Thymus (tissue), 11 donors: ENCODE measurements at regions not wholly inside any gene's neighbourhood (a gene's known extent, or its start where the extent isn't known, plus 50 kb on each side); places are given as distances from the start of the nearest gene placed in this dataset.
"Not testable (repeated sequence)": the region's sequence is repeated elsewhere in the genome, so short reads cannot be mapped to it uniquely, and the experiment has no call there.

ENCODE experiments used
- DNase-seq, 9 donors: peaks; one replicate each; pipeline ENCODE4 v3.0.0-alpha.2; 2013; ENCODE audit warnings: low spot score in 9 of 9, low read depth in 6 of 9, missing footprints in 1 of 9
- H3K27ac ChIP-seq, 2 donors: one replicate each; pipeline ENCODE4 v1.5.1; 2013; ENCODE audit warnings: control low read depth in 1 of 2, low read depth in 1 of 2, low read length in 1 of 2, mild to moderate bottlenecking in 1 of 2, moderate library complexity in 1 of 2
- H3K27me3 ChIP-seq, 2 donors: one replicate each; pipeline ENCODE4 v1.5.1; 2013; ENCODE audit warnings: low read length in 1 of 2; ENCODE audit not compliant: control insufficient read depth in 2 of 2, insufficient read depth in 1 of 2
- H3K36me3 ChIP-seq, 2 donors: one replicate each; pipeline ENCODE4 v1.5.1; 2013; ENCODE audit warnings: low read length in 1 of 2, mild to moderate bottlenecking in 1 of 2, moderate library complexity in 1 of 2; ENCODE audit not compliant: control insufficient read depth in 2 of 2, insufficient read depth in 2 of 2
- H3K4me1 ChIP-seq, 2 donors: one replicate each; pipeline ENCODE4 v1.5.1; 2013; ENCODE audit warnings: low read length in 2 of 2; ENCODE audit not compliant: control insufficient read depth in 2 of 2, insufficient read depth in 2 of 2
- H3K4me3 ChIP-seq, 2 donors: one replicate each; pipeline ENCODE4 v1.5.1; 2013; ENCODE audit warnings: low read length in 2 of 2, control low read depth in 1 of 2, mild to moderate bottlenecking in 1 of 2
- H3K9me3 ChIP-seq, 2 donors: one replicate each; pipeline ENCODE4 v1.5.1; 2013; ENCODE audit warnings: low read length in 1 of 2, mild to moderate bottlenecking in 1 of 2; ENCODE audit not compliant: control insufficient read depth in 2 of 2, insufficient read depth in 1 of 2
- WGBS: extraction: QIAGEN DNeasy Blood & Tissue Kit; methylation state at CpG from one replicate; pipeline ENCODE4 v1.1.7; 2013; 5-methylcytosine and 5-hydroxymethylcytosine counted together
- donor health status: healthy.

GRCh38 chr5:85657328-85657727 lies 960.4 kb upstream of the COX7C start:
- H3K4me3 ChIP-seq, H3K27me3 ChIP-seq, DNase-seq, H3K9me3 ChIP-seq, H3K27ac ChIP-seq, H3K4me1 ChIP-seq, H3K36me3 ChIP-seq: not testable (repeated sequence)
- WGBS, result 92% methylated on average over 1 of the region's 1 CpG

GRCh38 chr5:85662969-85663707 lies 954.6 kb upstream of the COX7C start:
- H3K36me3 ChIP-seq, H3K9me3 ChIP-seq, H3K4me1 ChIP-seq, DNase-seq, H3K27ac ChIP-seq, H3K4me3 ChIP-seq, H3K27me3 ChIP-seq: not testable (repeated sequence)
- 95% methylated on average over 23 of the region's 29 CpGs for WGBS

- WGBS, result 71% methylated on average over 2 of the region's 2 CpGs
- no peak for DNase-seq
- no peaks in the 10 kb centered on the region for H3K4me1 ChIP-seq
- H3K4me3 ChIP-seq, result no peak overlapping the region
- H3K9me3 ChIP-seq, result no peaks in the 10 kb centered on the region
- no peaks in the 10 kb centered on the region for H3K27me3 ChIP-seq
- no peaks in the 10 kb centered on the region for H3K36me3 ChIP-seq
- no peak overlapping the region for H3K27ac ChIP-seq
These were observed 954.1 kb upstream of the COX7C start for GRCh38 chr5:85663708-85664031.

GRCh38 chr5:85670417-85670816 lies 947.3 kb upstream of the COX7C start:
- DNase-seq, result no peak
- Histone ChIP-seq H3K27me3 (no peaks in the 10 kb centered on the region), H3K9me3 (no peaks in the 10 kb centered on the region), H3K27ac (no peak overlapping the region), H3K36me3 (no peaks in the 10 kb centered on the region), H3K4me1 (no peaks in the 10 kb centered on the region), H3K4me3 (no peak overlapping the region)

GRCh38 chr5:85671223-85671970 lies 946.3 kb upstream of the COX7C start:
- Histone ChIP-seq H3K4me3 (no peak overlapping the region), H3K27me3 (no peaks in the 10 kb centered on the region), H3K4me1 (no peaks in the 10 kb centered on the region), H3K36me3 (no peaks in the 10 kb centered on the region), H3K27ac (no peak overlapping the region), H3K9me3 (no peaks in the 10 kb centered on the region)
- 79% methylated on average over 3 of the region's 3 CpGs for WGBS
- no peak for DNase-seq

- no peak overlapping the region for H3K4me3 ChIP-seq
- H3K27ac ChIP-seq, result no peak overlapping the region
- H3K4me1 ChIP-seq, result no peaks in the 10 kb centered on the region
- 84% methylated on average over 2 of the region's 2 CpGs for WGBS
- H3K27me3 ChIP-seq, result no peaks in the 10 kb centered on the region
- no peak for DNase-seq
- H3K9me3 ChIP-seq, result no peaks in the 10 kb centered on the region
- H3K36me3 ChIP-seq, result no peaks in the 10 kb centered on the region
These were observed 935.9 kb upstream of the COX7C start for GRCh38 chr5:85681871-85682270.

GRCh38 chr5:85684351-85684750 lies 933.4 kb upstream of the COX7C start:
- 93% methylated on average over 4 of the region's 4 CpGs for WGBS
- no peak for DNase-seq
- no peaks in the 10 kb centered on the region for H3K9me3 ChIP-seq
- H3K4me1 ChIP-seq, result no peaks in the 10 kb centered on the region
- H3K27ac ChIP-seq, result no peak overlapping the region
- no peak overlapping the region for H3K4me3 ChIP-seq
- no peaks in the 10 kb centered on the region for H3K36me3 ChIP-seq
- H3K27me3 ChIP-seq, result no peaks in the 10 kb centered on the region

GRCh38 chr5:85703296-85703695 lies 914.4 kb upstream of the COX7C start:
- Histone ChIP-seq H3K27me3 (no peaks in the 10 kb centered on the region), H3K36me3 (no peaks in the 10 kb centered on the region), H3K4me3 (no peak overlapping the region), H3K27ac (no peak overlapping the region), H3K4me1 (no peaks in the 10 kb centered on the region), H3K9me3 (no peaks in the 10 kb centered on the region)
- no peak for DNase-seq
- 100% methylated on average over 1 of the region's 1 CpG for WGBS

- H3K27me3 ChIP-seq, result no peaks in the 10 kb centered on the region
- no peaks in the 10 kb centered on the region for H3K36me3 ChIP-seq
- no peak overlapping the region for H3K27ac ChIP-seq
- no peaks in the 10 kb centered on the region for H3K9me3 ChIP-seq
- DNase-seq, result no peak
- no peaks in the 10 kb centered on the region for H3K4me1 ChIP-seq
- no peak overlapping the region for H3K4me3 ChIP-seq
- WGBS, result 10% methylated on average over 1 of the region's 1 CpG
These were observed 908.0 kb upstream of the COX7C start for GRCh38 chr5:85709728-85710127.
